Gastroesophageal sphincter (tissue), 3 donors: ENCODE measurements at regions not wholly inside any gene's neighbourhood (a gene's known extent, or its start where the extent isn't known, plus 50 kb on each side); places are given as distances from the start of the nearest gene placed in this dataset.

Source experiments
- EP300 ChIP-seq: sonication (generic); formaldehyde crosslinking; IDR thresholded peaks from one replicate; pipeline ENCODE4 v1.6.1; 2017; ENCODE audit warnings: antibody characterized with exemption, mild to moderate bottlenecking
- POLR2A ChIP-seq, 2 donors: fragments of 450-650 bp; IDR thresholded peaks; one replicate each; pipeline ENCODE4 v1.6.1; 2017; ENCODE audit warnings: antibody characterized with exemption in 2 of 2, mild to moderate bottlenecking in 2 of 2, moderate library complexity in 1 of 2
- POLR2AphosphoS5 ChIP-seq: sonication (generic); formaldehyde crosslinking; IDR thresholded peaks from one replicate; pipeline ENCODE4 v1.6.1; 2017; ENCODE audit warnings: antibody characterized with exemption
- TF ChIP-seq, protein P1 (sequence below), 4 experiments: fragments of 200-600 bp in 2 of 4; fragments of 450-650 bp in 2 of 4; sonication (generic) in 1 of 4; IDR thresholded peaks; one replicate each; pipeline ENCODE4 v1.5.1; 2017 to 2019; ENCODE audit warnings: antibody characterized with exemption in 4 of 4, mild to moderate bottlenecking in 2 of 4, moderate library complexity in 2 of 4

DNA sequence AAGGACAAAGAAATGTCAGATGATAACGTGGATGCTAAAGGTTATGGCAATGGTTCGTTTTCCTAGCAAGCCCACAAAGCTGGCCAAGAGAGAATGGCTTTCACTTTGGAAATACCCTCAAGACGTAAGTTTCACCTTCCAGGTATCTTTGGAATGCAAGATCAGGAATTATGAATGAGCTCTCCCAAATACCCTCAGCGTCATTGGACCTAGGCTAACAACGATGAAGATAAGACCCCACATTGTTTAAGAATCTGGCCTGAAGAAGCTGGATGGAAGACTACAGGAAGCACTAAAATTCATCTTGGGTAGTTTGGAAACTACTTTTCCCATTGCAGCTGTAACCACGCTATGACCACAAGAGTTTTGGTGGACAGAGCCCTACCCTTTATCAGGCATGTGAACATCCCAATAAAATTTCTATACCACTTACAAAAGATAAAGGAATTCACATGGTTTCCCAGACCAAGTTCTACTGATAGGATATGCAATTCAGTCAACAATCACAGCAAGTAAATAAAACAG is 111.9 kb downstream of the KDR start:
- TF ChIP-seq, protein P1, sequence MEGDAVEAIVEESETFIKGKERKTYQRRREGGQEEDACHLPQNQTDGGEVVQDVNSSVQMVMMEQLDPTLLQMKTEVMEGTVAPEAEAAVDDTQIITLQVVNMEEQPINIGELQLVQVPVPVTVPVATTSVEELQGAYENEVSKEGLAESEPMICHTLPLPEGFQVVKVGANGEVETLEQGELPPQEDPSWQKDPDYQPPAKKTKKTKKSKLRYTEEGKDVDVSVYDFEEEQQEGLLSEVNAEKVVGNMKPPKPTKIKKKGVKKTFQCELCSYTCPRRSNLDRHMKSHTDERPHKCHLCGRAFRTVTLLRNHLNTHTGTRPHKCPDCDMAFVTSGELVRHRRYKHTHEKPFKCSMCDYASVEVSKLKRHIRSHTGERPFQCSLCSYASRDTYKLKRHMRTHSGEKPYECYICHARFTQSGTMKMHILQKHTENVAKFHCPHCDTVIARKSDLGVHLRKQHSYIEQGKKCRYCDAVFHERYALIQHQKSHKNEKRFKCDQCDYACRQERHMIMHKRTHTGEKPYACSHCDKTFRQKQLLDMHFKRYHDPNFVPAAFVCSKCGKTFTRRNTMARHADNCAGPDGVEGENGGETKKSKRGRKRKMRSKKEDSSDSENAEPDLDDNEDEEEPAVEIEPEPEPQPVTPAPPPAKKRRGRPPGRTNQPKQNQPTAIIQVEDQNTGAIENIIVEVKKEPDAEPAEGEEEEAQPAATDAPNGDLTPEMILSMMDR (IDR thresholded peaks at IDR 0.05) = no peak
- no peak for TF ChIP-seq POLR2AphosphoS5
- TF ChIP-seq POLR2A (IDR thresholded peaks at IDR 0.05) = no peak
- no peak for TF ChIP-seq EP300
